ENCODE measurements at regions not wholly inside any gene's neighbourhood (a gene's known extent, or its start where the extent isn't known, plus 50 kb on each side); places are given as distances from the start of the nearest gene placed in this dataset.

DNA sequence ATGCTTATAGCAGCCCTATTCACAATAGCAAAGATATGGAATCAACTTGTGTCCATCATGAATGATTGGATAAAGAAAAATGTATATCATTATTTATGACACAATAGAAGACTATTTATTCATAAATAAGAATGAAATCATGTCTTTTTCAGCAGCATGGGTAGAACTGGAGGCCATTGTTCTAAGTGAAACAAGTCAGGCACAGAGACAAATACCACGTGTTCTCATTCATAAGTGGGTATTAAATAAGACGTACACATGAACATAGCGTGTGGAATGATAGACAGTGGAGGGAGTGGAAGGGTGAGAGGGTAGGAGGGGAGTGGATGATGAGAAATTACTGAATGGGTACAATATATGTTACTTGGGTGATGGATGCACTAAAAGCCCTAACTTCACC is 762.4 kb downstream of the REEP3 start:
- DNase-seq (no peak), ATAC-seq (ENCODE audit: low FRiP score) (no peak)
- no peaks in the 10 kb centered on the region for H3K4me1 ChIP-seq (ENCODE audit: control insufficient read depth in 1 of 2, insufficient read depth in 2 of 2, low read length in 2 of 2)
- H3K4me3 ChIP-seq (ENCODE audit: low read length in 2 of 2) = no peak overlapping the region
- no peaks in the 10 kb centered on the region for H3K9me3 ChIP-seq (ENCODE audit: control insufficient read depth, low read length)
- H3K27ac ChIP-seq (ENCODE audit: low read depth in 1 of 2, low read length in 2 of 2) = no peak overlapping the region
- H3K36me3 ChIP-seq (ENCODE audit: control insufficient read depth in 1 of 2, insufficient read depth in 2 of 2, low read length in 1 of 2) = no peaks in the 10 kb centered on the region
- no peaks in the 10 kb centered on the region for H3K27me3 ChIP-seq (ENCODE audit: control insufficient read depth in 1 of 2, insufficient read depth in 2 of 2, low read length in 1 of 2)
- intact Hi-C loops (cut with DNase I) = no loop called here
- 85 to 87% methylated on average over 3 of the region's 3 CpGs for WGBS, 2 donors

DNA sequence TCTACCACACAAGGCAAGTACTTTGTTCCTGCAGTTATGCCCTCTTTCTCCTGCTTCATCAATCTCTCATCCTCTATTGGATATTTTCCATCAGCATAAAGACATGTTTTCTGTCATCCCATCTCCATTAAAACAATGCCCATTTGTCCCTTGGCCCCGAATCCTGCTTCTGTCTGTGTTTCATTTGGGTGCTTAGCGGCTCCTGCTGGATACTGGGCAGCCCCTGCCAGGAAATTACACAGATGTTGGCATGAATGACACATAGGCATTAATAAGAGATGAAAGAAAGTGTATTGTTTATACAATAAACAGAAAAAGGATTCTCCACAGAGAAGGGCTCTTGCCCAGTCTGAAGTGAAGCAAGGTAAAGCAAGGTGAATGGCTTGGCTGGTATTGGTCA is 765.3 kb downstream of the REEP3 start:
- 73 to 75% methylated on average over 2 of the region's 2 CpGs for WGBS, 2 donors
- Histone ChIP-seq H3K4me1 (ENCODE audit: control insufficient read depth in 1 of 2, insufficient read depth in 2 of 2, low read length in 2 of 2) (no peaks in the 10 kb centered on the region), H3K4me3 (ENCODE audit: low read length in 2 of 2) (no peak overlapping the region), H3K27ac (ENCODE audit: low read depth in 1 of 2, low read length in 2 of 2) (no peak overlapping the region), H3K27me3 (ENCODE audit: control insufficient read depth in 1 of 2, insufficient read depth in 2 of 2, low read length in 1 of 2) (no peaks in the 10 kb centered on the region), H3K9me3 (ENCODE audit: control insufficient read depth, low read length) (no peaks in the 10 kb centered on the region), H3K36me3 (ENCODE audit: control insufficient read depth in 1 of 2, insufficient read depth in 2 of 2, low read length in 1 of 2) (no peaks in the 10 kb centered on the region)
- ATAC-seq (ENCODE audit: low FRiP score) (no peak), DNase-seq (no peak)
- intact Hi-C loops (cut with DNase I) = no loop called here

DNA sequence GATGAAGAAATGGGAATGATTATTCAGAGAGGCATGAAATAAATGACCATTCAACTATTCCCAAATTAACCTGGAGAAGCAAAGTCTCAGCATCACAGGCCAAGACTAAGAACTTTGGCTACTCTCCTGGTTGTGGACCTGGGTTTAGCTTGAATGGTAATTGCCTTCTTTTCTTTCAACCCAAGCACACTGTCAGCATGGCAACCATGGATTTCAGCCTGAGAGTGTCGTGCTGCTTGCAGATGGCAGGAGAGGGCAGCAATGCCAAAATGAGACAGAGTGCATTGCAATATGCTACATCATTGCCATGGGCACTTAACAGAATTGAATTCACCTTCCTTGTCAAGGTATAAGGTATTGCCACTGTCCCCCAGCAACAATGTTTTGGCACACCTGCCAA is 767.2 kb downstream of the REEP3 start:
- intact Hi-C loops (cut with DNase I) = no loop called here
- no peaks in the 10 kb centered on the region for H3K36me3 ChIP-seq (ENCODE audit: control insufficient read depth in 1 of 2, insufficient read depth in 2 of 2, low read length in 1 of 2)
- H3K9me3 ChIP-seq (ENCODE audit: control insufficient read depth, low read length) = no peaks in the 10 kb centered on the region
- no peaks in the 10 kb centered on the region for H3K4me1 ChIP-seq (ENCODE audit: control insufficient read depth in 1 of 2, insufficient read depth in 2 of 2, low read length in 2 of 2)
- ATAC-seq (ENCODE audit: low FRiP score) = no peak
- no peak overlapping the region for H3K4me3 ChIP-seq (ENCODE audit: low read length in 2 of 2)
- 76 to 80% methylated on average over 1 of the region's 1 CpG for WGBS, 2 donors
- no peak overlapping the region for H3K27ac ChIP-seq (ENCODE audit: low read depth in 1 of 2, low read length in 2 of 2)
- no peaks in the 10 kb centered on the region for H3K27me3 ChIP-seq (ENCODE audit: control insufficient read depth in 1 of 2, insufficient read depth in 2 of 2, low read length in 1 of 2)
- DNase-seq = no peak

DNA sequence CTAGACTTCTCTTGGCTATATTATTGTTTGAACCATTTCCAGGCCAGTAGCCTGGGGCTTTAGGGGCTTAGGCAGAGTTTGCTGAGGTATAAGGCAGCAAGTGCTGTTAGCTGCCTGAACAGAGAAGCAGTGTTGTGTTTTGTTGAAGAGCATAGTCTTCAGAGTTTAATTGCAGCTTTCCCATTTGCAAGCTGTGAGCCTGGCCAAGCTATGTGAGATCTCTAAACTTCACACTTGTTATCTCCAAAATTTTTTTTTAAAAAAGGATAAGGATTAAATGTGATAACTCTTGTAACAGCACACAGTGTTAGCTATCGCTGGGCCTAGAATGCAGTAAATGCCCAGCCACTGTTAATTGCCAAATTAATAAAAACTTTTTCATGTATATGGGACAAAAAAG is 782.4 kb downstream of the REEP3 start:
- no peaks in the 10 kb centered on the region for H3K9me3 ChIP-seq (ENCODE audit: control insufficient read depth, low read length)
- WGBS, 2 donors = 84 to 94% methylated on average over 1 of the region's 1 CpG
- ATAC-seq (ENCODE audit: low FRiP score) (no peak), DNase-seq (no peak)
- no peaks in the 10 kb centered on the region for H3K4me1 ChIP-seq (ENCODE audit: control insufficient read depth in 1 of 2, insufficient read depth in 2 of 2, low read length in 2 of 2)
- no peak overlapping the region for H3K27ac ChIP-seq (ENCODE audit: low read depth in 1 of 2, low read length in 2 of 2)
- no peak overlapping the region for H3K4me3 ChIP-seq (ENCODE audit: low read length in 2 of 2)
- H3K27me3 ChIP-seq (ENCODE audit: control insufficient read depth in 1 of 2, insufficient read depth in 2 of 2, low read length in 1 of 2) = no peaks in the 10 kb centered on the region
- intact Hi-C loops (cut with DNase I) = no loop called here
- H3K36me3 ChIP-seq (ENCODE audit: control insufficient read depth in 1 of 2, insufficient read depth in 2 of 2, low read length in 1 of 2) = no peaks in the 10 kb centered on the region

DNA sequence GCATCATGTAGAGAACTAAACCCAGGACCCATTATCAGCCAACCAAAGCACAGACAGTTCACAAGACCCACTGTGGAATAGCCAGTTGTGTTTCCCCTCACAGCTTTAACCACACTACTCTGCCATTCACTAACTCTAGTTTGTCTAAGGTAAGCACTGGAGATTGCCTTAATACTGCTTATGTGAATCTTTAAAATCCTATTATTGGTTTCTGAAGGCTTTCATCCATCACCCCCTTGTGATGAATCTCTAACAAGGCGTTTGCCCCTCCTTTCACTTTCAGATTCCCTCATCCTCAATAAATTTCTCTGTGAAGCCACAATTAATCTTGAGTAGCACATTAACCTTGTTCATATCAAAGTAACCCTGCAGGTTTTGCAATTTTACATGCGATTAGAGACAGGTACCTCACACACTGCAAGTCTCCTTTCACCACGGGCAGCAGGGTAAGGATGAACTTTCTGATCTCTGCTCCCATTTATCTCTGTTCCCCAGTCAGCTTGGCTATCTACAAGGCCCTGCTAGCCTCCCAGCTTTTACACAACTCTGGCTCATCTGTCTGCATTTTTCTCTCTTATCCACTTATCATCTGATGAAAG is 785.6 kb downstream of the REEP3 start:
- intact Hi-C loops (cut with DNase I) = no loop called here
- WGBS, 2 donors = 58 to 60% methylated on average over 3 of the region's 3 CpGs
- ATAC-seq (ENCODE audit: low FRiP score) = no peak

DNA sequence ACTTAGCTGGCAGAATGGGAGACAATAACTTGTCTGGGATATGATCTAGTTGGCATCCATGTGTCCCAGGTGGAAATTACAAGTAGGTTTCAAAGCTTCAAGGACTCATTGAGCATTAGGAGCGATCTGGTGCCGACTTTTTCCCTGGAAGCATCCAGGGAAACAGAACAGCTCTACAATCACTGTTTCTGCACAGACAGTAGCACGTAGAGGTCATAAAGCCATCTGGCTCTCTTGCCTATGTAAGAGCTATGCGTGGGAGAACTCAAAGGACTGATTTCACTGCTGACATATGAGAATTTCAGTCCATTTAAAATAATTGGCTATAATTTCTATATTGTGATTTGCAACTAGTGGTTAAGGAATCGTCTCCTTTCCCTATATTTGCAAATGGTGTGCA is 791.7 kb downstream of the REEP3 start:
- no peaks in the 10 kb centered on the region for H3K27me3 ChIP-seq (ENCODE audit: control insufficient read depth in 1 of 2, insufficient read depth in 2 of 2, low read length in 1 of 2)
- no peak for DNase-seq
- intact Hi-C loops (cut with DNase I) = no loop called here
- no peak overlapping the region for H3K27ac ChIP-seq (ENCODE audit: low read depth in 1 of 2, low read length in 2 of 2)
- no peaks in the 10 kb centered on the region for H3K4me1 ChIP-seq (ENCODE audit: control insufficient read depth in 1 of 2, insufficient read depth in 2 of 2, low read length in 2 of 2)
- H3K36me3 ChIP-seq (ENCODE audit: control insufficient read depth in 1 of 2, insufficient read depth in 2 of 2, low read length in 1 of 2) = no peaks in the 10 kb centered on the region
- no peaks in the 10 kb centered on the region for H3K9me3 ChIP-seq (ENCODE audit: control insufficient read depth, low read length)
- 51 to 52% methylated on average over 5 of the region's 5 CpGs for WGBS, 2 donors
- ATAC-seq (ENCODE audit: low FRiP score) = no peak
- no peak overlapping the region for H3K4me3 ChIP-seq (ENCODE audit: low read length in 2 of 2)

More for the DNA sequence above, 785.6 kb downstream of the REEP3 start:
- H3K36me3 ChIP-seq (ENCODE audit: control insufficient read depth in 1 of 2, insufficient read depth in 2 of 2, low read length in 1 of 2) = no peaks in the 10 kb centered on the region
- no peak overlapping the region for H3K27ac ChIP-seq (ENCODE audit: low read depth in 1 of 2, low read length in 2 of 2)
- DNase-seq = no peak
- H3K4me1 ChIP-seq (ENCODE audit: control insufficient read depth in 1 of 2, insufficient read depth in 2 of 2, low read length in 2 of 2) = no peaks in the 10 kb centered on the region
- no peak overlapping the region for H3K4me3 ChIP-seq (ENCODE audit: low read length in 2 of 2)
- H3K9me3 ChIP-seq (ENCODE audit: control insufficient read depth, low read length) = no peaks in the 10 kb centered on the region
- no peaks in the 10 kb centered on the region for H3K27me3 ChIP-seq (ENCODE audit: control insufficient read depth in 1 of 2, insufficient read depth in 2 of 2, low read length in 1 of 2)

DNA sequence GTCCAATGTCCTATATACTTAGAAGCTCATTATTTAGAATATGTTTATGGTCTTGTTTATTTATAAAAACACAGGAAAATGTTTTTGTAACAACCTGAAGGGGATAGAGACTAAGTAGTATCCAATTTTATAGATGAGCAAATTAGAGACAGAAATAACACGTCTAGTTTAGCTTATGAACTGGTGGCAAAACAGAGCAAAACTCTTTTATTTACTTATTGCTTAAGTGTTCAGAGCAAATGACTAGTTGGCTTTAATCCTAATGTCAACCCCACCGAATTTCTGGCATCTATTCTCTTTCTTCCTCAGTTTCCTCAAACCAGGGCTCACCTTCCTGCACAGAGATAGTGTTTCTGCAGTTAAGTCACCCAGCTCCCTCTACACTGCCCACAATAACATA is 792.8 kb downstream of the REEP3 start:
- no peak overlapping the region for H3K4me3 ChIP-seq (ENCODE audit: low read length in 2 of 2)
- no peaks in the 10 kb centered on the region for H3K9me3 ChIP-seq (ENCODE audit: control insufficient read depth, low read length)
- H3K36me3 ChIP-seq (ENCODE audit: control insufficient read depth in 1 of 2, insufficient read depth in 2 of 2, low read length in 1 of 2) = no peaks in the 10 kb centered on the region
- intact Hi-C loops (cut with DNase I) = no loop called here
- no peak for DNase-seq
- H3K27me3 ChIP-seq (ENCODE audit: control insufficient read depth in 1 of 2, insufficient read depth in 2 of 2, low read length in 1 of 2) = no peaks in the 10 kb centered on the region
- no peak for ATAC-seq (ENCODE audit: low FRiP score)
- 63 to 70% methylated on average over 2 of the region's 2 CpGs for WGBS, 2 donors
- H3K4me1 ChIP-seq (ENCODE audit: control insufficient read depth in 1 of 2, insufficient read depth in 2 of 2, low read length in 2 of 2) = no peaks in the 10 kb centered on the region
- no peak overlapping the region for H3K27ac ChIP-seq (ENCODE audit: low read depth in 1 of 2, low read length in 2 of 2)

DNA sequence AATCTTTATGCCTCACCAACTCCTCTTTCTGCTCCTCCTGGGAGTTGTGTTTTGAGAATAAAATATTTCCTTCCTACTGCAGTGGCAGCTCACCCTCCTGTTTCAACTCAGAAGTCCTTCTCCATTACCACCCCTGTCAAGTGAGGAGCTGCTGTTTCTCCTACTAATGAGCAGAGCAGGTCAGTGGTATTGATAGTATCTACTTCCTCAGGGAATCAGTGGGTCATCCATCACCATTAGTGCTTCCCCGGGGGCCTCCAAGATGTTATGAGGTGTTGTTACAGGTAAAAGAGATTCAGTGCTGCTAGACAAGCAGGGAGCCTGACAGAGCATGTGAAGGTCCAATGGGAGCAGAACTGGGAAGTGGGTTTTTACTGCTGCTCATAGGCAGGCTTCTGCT is 795.2 kb downstream of the REEP3 start:
- DNase-seq = no peak
- H3K36me3 ChIP-seq (ENCODE audit: control insufficient read depth in 1 of 2, insufficient read depth in 2 of 2, low read length in 1 of 2) = no peaks in the 10 kb centered on the region
- H3K4me3 ChIP-seq (ENCODE audit: low read length in 2 of 2) = no peak overlapping the region
- intact Hi-C loops (cut with DNase I) = no loop called here
- H3K4me1 ChIP-seq (ENCODE audit: control insufficient read depth in 1 of 2, insufficient read depth in 2 of 2, low read length in 2 of 2) = no peaks in the 10 kb centered on the region
- H3K9me3 ChIP-seq (ENCODE audit: control insufficient read depth, low read length) = no peaks in the 10 kb centered on the region
- H3K27me3 ChIP-seq (ENCODE audit: control insufficient read depth in 1 of 2, insufficient read depth in 2 of 2, low read length in 1 of 2) = no peaks in the 10 kb centered on the region
- WGBS, 2 donors = 26 to 38% methylated on average over 1 of the region's 1 CpG
- H3K27ac ChIP-seq (ENCODE audit: low read depth in 1 of 2, low read length in 2 of 2) = no peak overlapping the region
- no peak for ATAC-seq (ENCODE audit: low FRiP score)

DNA sequence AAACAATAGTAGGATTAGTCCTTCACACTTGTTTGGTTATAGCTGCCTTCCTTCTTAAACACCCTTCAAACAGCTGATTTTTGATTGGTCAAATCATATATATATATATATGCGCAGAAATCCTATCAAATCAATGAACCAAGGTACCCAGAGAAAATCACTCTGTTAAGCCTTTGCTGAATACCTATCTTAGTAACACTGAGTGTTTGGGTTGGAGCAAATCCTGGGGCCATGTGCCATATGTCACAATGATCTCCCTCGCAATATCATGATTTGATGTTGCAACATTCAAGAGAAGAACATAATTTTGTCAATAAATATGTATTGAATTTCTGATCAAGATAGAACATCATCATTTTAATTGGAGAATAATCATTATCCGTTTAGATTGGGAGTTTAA is 795.6 kb downstream of the REEP3 start:
- 79 to 81% methylated on average over 3 of the region's 3 CpGs for WGBS, 2 donors
- Histone ChIP-seq H3K9me3 (ENCODE audit: control insufficient read depth, low read length) (no peaks in the 10 kb centered on the region), H3K4me1 (ENCODE audit: control insufficient read depth in 1 of 2, insufficient read depth in 2 of 2, low read length in 2 of 2) (no peaks in the 10 kb centered on the region), H3K27ac (ENCODE audit: low read depth in 1 of 2, low read length in 2 of 2) (no peak overlapping the region), H3K4me3 (ENCODE audit: low read length in 2 of 2) (no peak overlapping the region), H3K36me3 (ENCODE audit: control insufficient read depth in 1 of 2, insufficient read depth in 2 of 2, low read length in 1 of 2) (no peaks in the 10 kb centered on the region), H3K27me3 (ENCODE audit: control insufficient read depth in 1 of 2, insufficient read depth in 2 of 2, low read length in 1 of 2) (no peaks in the 10 kb centered on the region)
- intact Hi-C loops (cut with DNase I) = no loop called here
- ATAC-seq (ENCODE audit: low FRiP score) = no peak
- DNase-seq = no peak

All from aorta (tissue), 5 donors.